GM21515 (cell line): ENCODE measurements at regions not wholly inside any gene's neighbourhood (a gene's known extent, or its start where the extent isn't known, plus 50 kb on each side); places are given as distances from the start of the nearest gene placed in this dataset.

Source experiments
- ATAC-seq: cut with Tn5 transposase; IDR thresholded peaks from one replicate; pipeline ENCODE4 v1.9.1; 2021; ENCODE audit not compliant: unreplicated experiment

GRCh38 chr6:98280492-98280891 is 553.9 kb upstream of the POU3F2 start:
- ATAC-seq, result no peak

GRCh38 chr6:98286620-98287019 is 547.8 kb upstream of the POU3F2 start:
- ATAC-seq, result no peak

GRCh38 chr6:98287876-98288275 is 546.5 kb upstream of the POU3F2 start:
- no peak for ATAC-seq

GRCh38 chr6:98292810-98293209 is 541.6 kb upstream of the POU3F2 start:
- no peak for ATAC-seq

GRCh38 chr6:98295515-98296175 is 538.7 kb upstream of the POU3F2 start:
- no peak for ATAC-seq

- ATAC-seq, result no peak
Measured at GRCh38 chr6:98308564-98308963, 525.8 kb upstream of the POU3F2 start.

GRCh38 chr6:98310443-98310842 is 523.9 kb upstream of the POU3F2 start:
- ATAC-seq, result no peak

GRCh38 chr6:98323605-98324004 is 510.8 kb upstream of the POU3F2 start:
- peak; percentile 88 for ATAC-seq

- ATAC-seq, result no peak
Measured at GRCh38 chr6:98324446-98324845, 509.9 kb upstream of the POU3F2 start.

- ATAC-seq, result no peak
Measured at GRCh38 chr6:98325366-98325765, 509.0 kb upstream of the POU3F2 start.

GRCh38 chr6:98333273-98333672 is 501.1 kb upstream of the POU3F2 start:
- no peak for ATAC-seq

GRCh38 chr6:98335594-98335993 is 498.8 kb upstream of the POU3F2 start:
- ATAC-seq, result no peak

GRCh38 chr6:98339506-98339905 is 494.9 kb upstream of the POU3F2 start:
- ATAC-seq, result no peak

GRCh38 chr6:98343004-98343403 is 491.4 kb upstream of the POU3F2 start:
- ATAC-seq, result no peak

GRCh38 chr6:98343797-98344196 is 490.6 kb upstream of the POU3F2 start:
- ATAC-seq, result no peak

GRCh38 chr6:98352348-98352747 is 482.0 kb upstream of the POU3F2 start:
- no peak for ATAC-seq

- no peak for ATAC-seq
Measured at GRCh38 chr6:98358173-98358572, 476.2 kb upstream of the POU3F2 start.

GRCh38 chr6:98366371-98366770 is 468.0 kb upstream of the POU3F2 start:
- ATAC-seq, result no peak

GRCh38 chr6:98380589-98380988 is 453.8 kb upstream of the POU3F2 start:
- ATAC-seq, result no peak

- no peak for ATAC-seq
Measured at GRCh38 chr6:98382246-98382645, 452.1 kb upstream of the POU3F2 start.

- ATAC-seq, result no peak
Measured at GRCh38 chr6:98384334-98384733, 450.0 kb upstream of the POU3F2 start.

GRCh38 chr6:98384801-98385200 is 449.6 kb upstream of the POU3F2 start:
- no peak for ATAC-seq

GRCh38 chr6:98395610-98396166 is 438.7 kb upstream of the POU3F2 start:
- no peak for ATAC-seq
